ENCODE measurements at regions not wholly inside any gene's neighbourhood (a gene's known extent, or its start where the extent isn't known, plus 50 kb on each side); places are given as distances from the start of the nearest gene placed in this dataset.

DNA sequence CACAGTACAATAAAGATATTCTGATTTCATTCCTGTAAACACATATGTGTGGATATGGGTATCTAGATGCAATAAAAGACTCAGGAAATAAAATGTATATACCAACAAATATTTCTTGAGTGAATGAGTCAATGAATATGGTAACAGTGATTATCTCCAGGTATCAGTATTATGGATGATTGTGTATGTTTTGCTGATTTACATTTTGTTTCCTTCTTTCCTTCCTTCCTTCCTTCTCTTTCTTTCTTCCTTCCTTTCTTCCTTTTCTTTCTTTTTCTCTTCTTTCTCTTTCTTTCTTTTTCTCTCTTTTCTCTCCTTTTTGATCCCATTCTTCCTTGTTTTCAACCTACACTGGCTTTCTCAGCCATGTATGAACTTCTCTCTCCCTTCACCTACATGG lies 85.3 kb upstream of the DLX6 start:
- Histone ChIP-seq H4K20me1 (ENCODE audit: insufficient read depth) (no peaks in the 10 kb centered on the region), H3K4me3 (replicated peaks in 1 of 2; ENCODE audit: low read depth in 1 of 2, low read length in 2 of 2) (no peak overlapping the region), H3K4me2 (ENCODE audit: low read length) (no peak overlapping the region), H3K9ac (ENCODE audit: low read length) (no peak overlapping the region), H3K27me3 (ENCODE audit: insufficient read depth, low read length) (peaks cover 36% of the 10 kb centered on the region), H3K9me3 (ENCODE audit: control insufficient read depth in 1 of 2, insufficient read depth in 1 of 2, low read depth in 1 of 2, low read length in 2 of 2) (no peaks in the 10 kb centered on the region), H3K36me3 (ENCODE audit: control insufficient read depth in 1 of 2, insufficient read depth in 2 of 2, low read length in 2 of 2) (no peaks in the 10 kb centered on the region), H3K27ac (ENCODE audit: low read depth, low read length) (no peak overlapping the region), H3K4me1 (ENCODE audit: control insufficient read depth in 1 of 2, insufficient read depth in 2 of 2, low read length in 2 of 2) (no peaks in the 10 kb centered on the region), H3K9me2 (ENCODE audit: insufficient read depth) (no peaks in the 10 kb centered on the region), H2AFZ (ENCODE audit: low read depth, low read length, poor library complexity, severe bottlenecking) (no peak overlapping the region), H3K79me2 (ENCODE audit: insufficient read depth, low read length) (no peaks in the 10 kb centered on the region)
- no peak for ATAC-seq
- BruUV-seq (replicated peaks), result no TSS peak
- ChIA-PET POLR2A (no interaction called here), RAD21 (ENCODE audit: low non-redundant PET in 1 of 2, low total read pairs in 2 of 2, uncharacterized antibody in 2 of 2, unreplicated experiment in 2 of 2) (no interaction called here), CTCF (interaction anchor here (0.9 kb wide), 1 partner anchor 108 kb away, joined by 3 read pairs; no protein-coding TSS in a partner anchor)
- TF ChIP-seq CBX3 (IDR thresholded peaks at IDR 0.05; ENCODE audit: low read depth) (no peak), EGR1 (IDR thresholded peaks at IDR 0.05; ENCODE audit: low read depth) (no peak), YY1 (IDR thresholded peaks at IDR 0.05; ENCODE audit: extremely low read depth, insufficient replicate concordance, low read depth, low read length) (no peak), ZNF274 (IDR thresholded peaks at IDR 0.05; ENCODE audit: low read depth, low read length) (no peak), SP1 (IDR thresholded peaks at IDR 0.05; ENCODE audit: low read depth) (no peak), FOSL1 (IDR thresholded peaks at IDR 0.05; ENCODE audit: low read depth) (no peak), ELF1 (IDR thresholded peaks at IDR 0.05; ENCODE audit: borderline replicate concordance, low read depth) (no peak)
- intact Hi-C loops (cut with micrococcal nuclease), result no loop called here
- DNase-seq (ENCODE audit: low read depth, low spot score), result no peak

DNA sequence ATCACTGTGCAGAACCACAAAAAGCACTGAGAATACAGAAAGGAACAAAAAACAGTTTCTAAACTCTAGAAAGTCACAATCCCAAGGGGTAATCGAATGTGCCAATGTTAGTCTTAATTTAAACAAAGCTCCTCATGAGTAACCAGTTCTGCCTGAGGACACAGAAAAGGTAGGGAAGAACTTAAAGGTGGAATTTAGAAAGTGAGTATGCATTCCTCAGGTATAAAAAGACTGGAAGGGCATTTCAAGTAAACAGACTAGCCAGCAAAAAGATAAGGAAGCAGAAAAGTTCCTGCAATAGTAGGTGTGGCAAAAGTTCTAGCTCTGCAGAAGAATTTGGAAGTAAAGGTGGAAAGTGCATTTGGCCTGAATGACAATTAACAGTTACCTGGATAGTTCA lies 84.6 kb upstream of the DLX6 start:
- H3K27me3 ChIP-seq (ENCODE audit: insufficient read depth, low read length), result peaks cover 38% of the 10 kb centered on the region
- no peaks in the 10 kb centered on the region for H3K4me1 ChIP-seq (ENCODE audit: control insufficient read depth in 1 of 2, insufficient read depth in 2 of 2, low read length in 2 of 2)
- no peak overlapping the region for H3K9ac ChIP-seq (ENCODE audit: low read length)
- no peaks in the 10 kb centered on the region for H4K20me1 ChIP-seq (ENCODE audit: insufficient read depth)
- DNase-seq (ENCODE audit: low read depth, low spot score), result no peak
- intact Hi-C loops (cut with micrococcal nuclease), result no loop called here
- no peaks in the 10 kb centered on the region for H3K79me2 ChIP-seq (ENCODE audit: insufficient read depth, low read length)
- no peak overlapping the region for H2AFZ ChIP-seq (ENCODE audit: low read depth, low read length, poor library complexity, severe bottlenecking)
- ChIA-PET CTCF (interaction anchor here (0.9 kb wide), 1 partner anchor 107 kb away, joined by 3 read pairs; no protein-coding TSS in a partner anchor), POLR2A (no interaction called here), RAD21 (ENCODE audit: low non-redundant PET in 1 of 2, low total read pairs in 2 of 2, uncharacterized antibody in 2 of 2, unreplicated experiment in 2 of 2) (no interaction called here)
- BruUV-seq (replicated peaks), result no TSS peak
- H3K36me3 ChIP-seq (ENCODE audit: control insufficient read depth in 1 of 2, insufficient read depth in 2 of 2, low read length in 2 of 2), result no peaks in the 10 kb centered on the region
- no peak overlapping the region for H3K4me3 ChIP-seq (replicated peaks in 1 of 2; ENCODE audit: low read depth in 1 of 2, low read length in 2 of 2)
- H3K9me2 ChIP-seq (ENCODE audit: insufficient read depth), result no peaks in the 10 kb centered on the region
- no peak overlapping the region for H3K4me2 ChIP-seq (ENCODE audit: low read length)
- no peak overlapping the region for H3K27ac ChIP-seq (ENCODE audit: low read depth, low read length)
- H3K9me3 ChIP-seq (ENCODE audit: control insufficient read depth in 1 of 2, insufficient read depth in 1 of 2, low read depth in 1 of 2, low read length in 2 of 2), result no peaks in the 10 kb centered on the region
- TF ChIP-seq ATF3 (IDR thresholded peaks at IDR 0.05) (no peak), CEBPB (IDR thresholded peaks at IDR 0.05; ENCODE audit: low read depth) (no peak), SRF (IDR thresholded peaks at IDR 0.05; ENCODE audit: low read depth) (no peak), ELF1 (IDR thresholded peaks at IDR 0.05; ENCODE audit: borderline replicate concordance, low read depth) (no peak), POLR2A (IDR thresholded peaks at IDR 0.05; ENCODE audit: borderline replicate concordance, extremely low read depth, insufficient read depth, insufficient read length) (no peak), SP1 (IDR thresholded peaks at IDR 0.05; ENCODE audit: low read depth) (no peak), POLR2AphosphoS5 (IDR thresholded peaks at IDR 0.05; ENCODE audit: low read depth, low read length) (no peak), SIN3A (IDR thresholded peaks at IDR 0.05; ENCODE audit: low read depth) (no peak), CTCF (IDR thresholded peaks at IDR 0.05 in 2 of 3, conservative IDR thresholded peaks at IDR 0.05 in 1 of 3; ENCODE audit: borderline replicate concordance in 1 of 3, insufficient read depth in 1 of 3, low read depth in 2 of 3, low read length in 2 of 3) (no peak)
- ATAC-seq, result no peak
